Epithelial cell of proximal tubule (primary cell): ENCODE measurements at regions not wholly inside any gene's neighbourhood (a gene's known extent, or its start where the extent isn't known, plus 50 kb on each side); places are given as distances from the start of the nearest gene placed in this dataset.

Experiments
- DNase-seq: peaks from one replicate; pipeline ENCODE4 v3.0.0-alpha.2; 2011; ENCODE audit warnings: low read depth
- H3K4me3 ChIP-seq: 2 replicates; pipeline ENCODE4 v1.5.1; 2011; ENCODE audit warnings: low read depth, mild to moderate bottlenecking, low read length
- CTCF ChIP-seq: conservative IDR thresholded peaks from 2 replicates; pipeline ENCODE4 v1.5.1; 2012; ENCODE audit warnings: low read depth, mild to moderate bottlenecking, low read length

GRCh38 chr9:81380504-81381359 lies 308.6 kb downstream of the TLE1 start:
- no peak for DNase-seq
- TF ChIP-seq CTCF, result no peak
- no peak overlapping the region for H3K4me3 ChIP-seq

DNA sequence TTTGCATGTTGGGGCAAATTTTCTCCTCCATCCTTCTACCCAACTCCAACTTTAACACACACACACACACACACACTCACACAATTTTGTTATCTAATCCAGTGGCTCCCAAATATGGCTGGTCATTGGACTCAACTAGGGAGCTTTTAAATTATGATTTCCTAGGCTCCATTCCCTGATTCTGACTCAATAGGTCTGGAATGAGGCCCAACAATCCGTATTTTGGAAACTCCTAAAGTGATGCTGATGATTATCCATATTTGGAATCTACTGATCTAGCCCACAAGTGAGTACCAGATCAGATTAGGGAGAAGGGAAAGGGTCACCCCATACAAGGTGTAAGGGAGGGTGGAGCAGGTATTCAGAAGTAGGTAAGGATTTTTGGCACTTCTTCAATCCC lies 309.7 kb downstream of the TLE1 start:
- DNase-seq, result no peak
- H3K4me3 ChIP-seq, result no peak overlapping the region
- TF ChIP-seq CTCF, result no peak

DNA sequence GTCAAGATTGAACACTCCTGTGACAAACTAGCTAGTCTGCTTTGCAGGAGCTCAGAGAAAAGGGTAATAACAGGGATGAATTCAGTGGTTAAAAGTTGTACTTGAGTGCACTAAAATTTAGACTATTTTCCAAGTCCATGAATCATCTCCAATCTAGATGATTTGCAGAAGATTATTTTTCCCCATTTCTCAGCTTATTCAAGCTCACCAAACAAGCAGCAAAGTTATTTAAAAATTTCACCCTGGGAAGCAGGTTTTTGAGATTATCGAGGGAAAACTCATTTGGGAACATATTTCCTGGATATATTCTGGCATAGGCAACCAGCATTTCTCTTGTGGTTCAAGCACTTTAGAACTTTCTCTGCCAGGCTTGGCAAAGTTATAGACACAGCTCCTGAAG lies 311.4 kb downstream of the TLE1 start:
- DNase-seq, result no peak
- H3K4me3 ChIP-seq, result no peak overlapping the region
- no peak for TF ChIP-seq CTCF

DNA sequence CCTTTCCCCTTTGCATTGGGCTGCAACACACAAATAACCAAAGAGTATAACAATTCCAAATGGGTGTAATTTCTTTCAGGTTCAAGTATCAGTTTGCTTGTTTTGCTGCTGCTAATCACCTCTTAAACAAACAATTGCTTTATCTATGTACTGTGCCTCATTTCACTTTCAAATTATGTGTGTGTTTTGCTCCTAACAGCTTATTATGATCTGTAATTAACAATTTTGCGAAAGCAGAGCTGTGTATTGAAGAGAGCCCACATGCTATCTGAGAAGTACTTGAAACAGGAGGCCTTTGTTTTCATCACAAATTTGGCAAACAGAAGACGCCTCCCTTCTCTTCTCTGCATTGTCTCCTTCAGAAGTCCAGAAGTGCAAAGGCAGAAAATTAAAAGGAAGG lies 312.0 kb downstream of the TLE1 start:
- no peak overlapping the region for H3K4me3 ChIP-seq
- DNase-seq, result no peak
- no peak for TF ChIP-seq CTCF

- DNase-seq, result no peak
- no peak for TF ChIP-seq CTCF
- no peak overlapping the region for H3K4me3 ChIP-seq
These were observed 313.9 kb downstream of the TLE1 start for GRCh38 chr9:81375187-81376100.

- no peak for TF ChIP-seq CTCF
- H3K4me3 ChIP-seq, result no peak overlapping the region
- no peak for DNase-seq
These were observed 314.7 kb downstream of the TLE1 start for GRCh38 chr9:81374459-81375186.
